GM10266 (cell line): ENCODE measurements at regions not wholly inside any gene's neighbourhood (a gene's known extent, or its start where the extent isn't known, plus 50 kb on each side); places are given as distances from the start of the nearest gene placed in this dataset.

Source experiments
- DNase-seq: peaks from one replicate; pipeline ENCODE4 v3.0.0; 2012; ENCODE audit errors: extremely low spot score
- TF ChIP-seq, protein P1 (sequence below): IDR thresholded peaks from 2 replicates; pipeline ENCODE4 v1.5.1; 2012; ENCODE audit warnings: mild to moderate bottlenecking, low read depth; ENCODE audit not compliant: control insufficient read depth, insufficient read depth; ENCODE audit errors: missing control alignments

- TF ChIP-seq, protein P1, sequence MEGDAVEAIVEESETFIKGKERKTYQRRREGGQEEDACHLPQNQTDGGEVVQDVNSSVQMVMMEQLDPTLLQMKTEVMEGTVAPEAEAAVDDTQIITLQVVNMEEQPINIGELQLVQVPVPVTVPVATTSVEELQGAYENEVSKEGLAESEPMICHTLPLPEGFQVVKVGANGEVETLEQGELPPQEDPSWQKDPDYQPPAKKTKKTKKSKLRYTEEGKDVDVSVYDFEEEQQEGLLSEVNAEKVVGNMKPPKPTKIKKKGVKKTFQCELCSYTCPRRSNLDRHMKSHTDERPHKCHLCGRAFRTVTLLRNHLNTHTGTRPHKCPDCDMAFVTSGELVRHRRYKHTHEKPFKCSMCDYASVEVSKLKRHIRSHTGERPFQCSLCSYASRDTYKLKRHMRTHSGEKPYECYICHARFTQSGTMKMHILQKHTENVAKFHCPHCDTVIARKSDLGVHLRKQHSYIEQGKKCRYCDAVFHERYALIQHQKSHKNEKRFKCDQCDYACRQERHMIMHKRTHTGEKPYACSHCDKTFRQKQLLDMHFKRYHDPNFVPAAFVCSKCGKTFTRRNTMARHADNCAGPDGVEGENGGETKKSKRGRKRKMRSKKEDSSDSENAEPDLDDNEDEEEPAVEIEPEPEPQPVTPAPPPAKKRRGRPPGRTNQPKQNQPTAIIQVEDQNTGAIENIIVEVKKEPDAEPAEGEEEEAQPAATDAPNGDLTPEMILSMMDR, result no peak
- DNase-seq, result no peak
These were observed 174.2 kb upstream of the PDE3A start for GRCh38 chr12:20194171-20194570.

- TF ChIP-seq, protein P1, result no peak
- no peak for DNase-seq
These were observed 171.6 kb upstream of the PDE3A start for GRCh38 chr12:20196767-20197166.

DNA sequence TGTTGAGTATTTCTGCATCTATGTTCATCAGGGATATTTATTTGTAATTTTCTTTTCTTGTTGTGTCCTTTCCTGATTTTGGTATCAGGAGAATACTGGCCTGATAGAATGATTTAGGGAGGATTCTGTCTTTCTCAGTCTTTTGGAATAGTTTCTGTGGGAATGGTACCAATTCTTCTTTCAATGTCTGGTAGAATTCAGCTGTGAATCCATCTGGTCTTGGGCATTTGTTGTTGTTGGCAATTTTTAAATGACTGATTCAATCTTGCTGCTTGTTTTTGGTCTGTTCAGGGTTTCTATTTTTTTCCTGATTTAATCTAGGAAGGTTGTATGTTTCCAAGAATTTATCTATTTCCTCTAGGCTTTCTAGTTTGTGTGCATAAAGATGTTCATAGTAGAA is 170.9 kb upstream of the PDE3A start:
- TF ChIP-seq, protein P1, result no peak
- no peak for DNase-seq

GRCh38 chr12:20199780-20200179 is 168.6 kb upstream of the PDE3A start:
- DNase-seq, result no peak
- TF ChIP-seq, protein P1, result no peak

GRCh38 chr12:20201733-20202132 is 166.6 kb upstream of the PDE3A start:
- no peak for DNase-seq
- TF ChIP-seq, protein P1, result no peak

GRCh38 chr12:20205854-20206253 is 162.5 kb upstream of the PDE3A start:
- TF ChIP-seq, protein P1, result no peak
- no peak for DNase-seq

- TF ChIP-seq, protein P1, result no peak
- DNase-seq, result no peak
These were observed 161.9 kb upstream of the PDE3A start for GRCh38 chr12:20206410-20206809.
